Sigmoid colon (tissue), 6 donors: ENCODE measurements at regions not wholly inside any gene's neighbourhood (a gene's known extent, or its start where the extent isn't known, plus 50 kb on each side); places are given as distances from the start of the nearest gene placed in this dataset.

Experiments
- DNase-seq: peaks from one replicate; pipeline ENCODE4 v3.0.0-alpha.2; 2019
- H3K27ac ChIP-seq, 4 donors: fragments of 200-600 bp; sonication (generic); one replicate each; pipeline ENCODE4 v1.5.1; 2016 to 2019; ENCODE audit warnings: mild to moderate bottlenecking in 1 of 4
- H3K27me3 ChIP-seq, 3 donors: fragments of 200-600 bp; sonication (generic); one replicate each; pipeline ENCODE4 v1.5.1; 2019; ENCODE audit warnings: mild to moderate bottlenecking in 1 of 3
- H3K36me3 ChIP-seq, 4 donors: fragments of 200-600 bp; sonication (generic); one replicate each; pipeline ENCODE4 v1.5.1; 2016 to 2019
- H3K4me1 ChIP-seq, 4 donors: fragments of 200-600 bp; sonication (generic); one replicate each; pipeline ENCODE4 v1.5.1; 2017 to 2019
- H3K4me3 ChIP-seq, 4 donors: fragments of 200-600 bp; sonication (generic); one replicate each; pipeline ENCODE4 v1.5.1; 2017 to 2019; ENCODE audit warnings: mild to moderate bottlenecking in 2 of 4, moderate library complexity in 1 of 4
- H3K9me3 ChIP-seq, 4 donors: fragments of 200-600 bp in 3 of 4; sonication (generic) in 3 of 4; one replicate each; pipeline versions ENCODE4 v1.5.1 to v1.6.1; 2013 to 2019
- EP300 ChIP-seq, 4 donors: sonication (generic); formaldehyde crosslinking; IDR thresholded peaks; one replicate each; pipeline ENCODE4 v1.6.1; 2017; ENCODE audit warnings: antibody characterized with exemption in 4 of 4
- POLR2A ChIP-seq, 2 donors: fragments of 450-650 bp; IDR thresholded peaks; one replicate each; pipeline ENCODE4 v1.6.1; 2016; ENCODE audit warnings: antibody characterized with exemption in 2 of 2, mild to moderate bottlenecking in 2 of 2, moderate library complexity in 2 of 2
- POLR2AphosphoS5 ChIP-seq, 4 donors: sonication (generic); formaldehyde crosslinking; IDR thresholded peaks; one replicate each; pipeline ENCODE4 v1.6.1; 2017; ENCODE audit warnings: antibody characterized with exemption in 4 of 4
- WGBS, 2 donors: extraction: QIAGEN DNeasy Blood & Tissue Kit; methylation state at CpG; one replicate each; pipeline ENCODE4 v1.1.7; 2013; 5-methylcytosine and 5-hydroxymethylcytosine counted together
- intact Hi-C: fragments of 100-400 bp; cut with DNase I; formaldehyde crosslinking; loops from one replicate; pipeline ENCODE4 v1.15.1; 2023
- TF ChIP-seq, protein P1 (sequence below), 4 experiments: fragments of 450-650 bp in 3 of 4; fragments of 200-600 bp in 1 of 4; IDR thresholded peaks; one replicate each; pipeline ENCODE4 v1.5.1; 2016 to 2019; ENCODE audit warnings: antibody characterized with exemption in 4 of 4, mild to moderate bottlenecking in 3 of 4, moderate library complexity in 2 of 4
- donor health status: healthy with polysubstance abuse.
- donor health status: healthy.

- WGBS, 2 donors = 81 to 85% methylated on average over 3 of the region's 3 CpGs
Measured at GRCh38 chr1:232404981-232405731, 224.8 kb downstream of the SIPA1L2 start.

DNA sequence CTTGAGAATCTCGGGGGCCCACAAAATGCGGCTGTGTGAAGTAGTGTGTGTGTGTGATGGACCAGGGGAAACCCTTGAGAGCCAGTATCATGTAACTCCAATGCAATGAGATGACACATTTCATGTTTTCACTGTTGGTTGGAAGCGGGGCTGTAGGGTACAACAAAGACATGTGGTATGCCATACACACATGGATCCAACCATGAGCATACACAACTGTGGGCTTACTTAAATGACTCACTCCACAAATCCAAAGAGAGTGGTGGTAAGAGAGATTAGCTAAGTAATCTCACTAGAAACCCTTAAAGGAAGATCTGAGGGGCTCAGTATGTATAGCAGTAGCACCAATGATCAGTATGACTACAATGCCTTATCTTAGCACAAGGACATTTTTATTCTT lies 225.7 kb downstream of the SIPA1L2 start:
- H3K9me3 ChIP-seq = no peaks in the 10 kb centered on the region
- intact Hi-C loops = no loop called here
- H3K4me1 ChIP-seq = peaks cover 0 to 3% (median 0%) of the 10 kb centered on the region in 4 donors
- no peak for TF ChIP-seq POLR2A (IDR thresholded peaks at IDR 0.05)
- no peak for DNase-seq
- H3K27ac ChIP-seq = no peak overlapping the region
- no peaks in the 10 kb centered on the region for H3K27me3 ChIP-seq
- H3K4me3 ChIP-seq = no peak overlapping the region
- WGBS, 2 donors = 95 to 98% methylated on average over 3 of the region's 3 CpGs
- peaks cover 0 to 46% (median 12%) of the 10 kb centered on the region in 4 donors for H3K36me3 ChIP-seq

More at GRCh38 chr1:232404981-232405731, 224.8 kb downstream of the SIPA1L2 start:
- no peaks in the 10 kb centered on the region for H3K27me3 ChIP-seq
- H3K4me1 ChIP-seq = peaks cover 0 to 3% (median 0%) of the 10 kb centered on the region in 4 donors
- TF ChIP-seq EP300 (IDR thresholded peaks at IDR 0.05) (no peak), POLR2AphosphoS5 (IDR thresholded peaks at IDR 0.05) (no peak), POLR2A (IDR thresholded peaks at IDR 0.05) (no peak)
- TF ChIP-seq, protein P1, sequence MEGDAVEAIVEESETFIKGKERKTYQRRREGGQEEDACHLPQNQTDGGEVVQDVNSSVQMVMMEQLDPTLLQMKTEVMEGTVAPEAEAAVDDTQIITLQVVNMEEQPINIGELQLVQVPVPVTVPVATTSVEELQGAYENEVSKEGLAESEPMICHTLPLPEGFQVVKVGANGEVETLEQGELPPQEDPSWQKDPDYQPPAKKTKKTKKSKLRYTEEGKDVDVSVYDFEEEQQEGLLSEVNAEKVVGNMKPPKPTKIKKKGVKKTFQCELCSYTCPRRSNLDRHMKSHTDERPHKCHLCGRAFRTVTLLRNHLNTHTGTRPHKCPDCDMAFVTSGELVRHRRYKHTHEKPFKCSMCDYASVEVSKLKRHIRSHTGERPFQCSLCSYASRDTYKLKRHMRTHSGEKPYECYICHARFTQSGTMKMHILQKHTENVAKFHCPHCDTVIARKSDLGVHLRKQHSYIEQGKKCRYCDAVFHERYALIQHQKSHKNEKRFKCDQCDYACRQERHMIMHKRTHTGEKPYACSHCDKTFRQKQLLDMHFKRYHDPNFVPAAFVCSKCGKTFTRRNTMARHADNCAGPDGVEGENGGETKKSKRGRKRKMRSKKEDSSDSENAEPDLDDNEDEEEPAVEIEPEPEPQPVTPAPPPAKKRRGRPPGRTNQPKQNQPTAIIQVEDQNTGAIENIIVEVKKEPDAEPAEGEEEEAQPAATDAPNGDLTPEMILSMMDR (IDR thresholded peaks at IDR 0.05) = no peak
- no peak overlapping the region for H3K27ac ChIP-seq
- peaks cover 0 to 8% (median 0%) of the 10 kb centered on the region in 4 donors for H3K9me3 ChIP-seq
- peaks cover 0 to 43% (median 14%) of the 10 kb centered on the region in 4 donors for H3K36me3 ChIP-seq
- no peak for DNase-seq
- H3K4me3 ChIP-seq = no peak overlapping the region
- intact Hi-C loops = no loop called here

DNA sequence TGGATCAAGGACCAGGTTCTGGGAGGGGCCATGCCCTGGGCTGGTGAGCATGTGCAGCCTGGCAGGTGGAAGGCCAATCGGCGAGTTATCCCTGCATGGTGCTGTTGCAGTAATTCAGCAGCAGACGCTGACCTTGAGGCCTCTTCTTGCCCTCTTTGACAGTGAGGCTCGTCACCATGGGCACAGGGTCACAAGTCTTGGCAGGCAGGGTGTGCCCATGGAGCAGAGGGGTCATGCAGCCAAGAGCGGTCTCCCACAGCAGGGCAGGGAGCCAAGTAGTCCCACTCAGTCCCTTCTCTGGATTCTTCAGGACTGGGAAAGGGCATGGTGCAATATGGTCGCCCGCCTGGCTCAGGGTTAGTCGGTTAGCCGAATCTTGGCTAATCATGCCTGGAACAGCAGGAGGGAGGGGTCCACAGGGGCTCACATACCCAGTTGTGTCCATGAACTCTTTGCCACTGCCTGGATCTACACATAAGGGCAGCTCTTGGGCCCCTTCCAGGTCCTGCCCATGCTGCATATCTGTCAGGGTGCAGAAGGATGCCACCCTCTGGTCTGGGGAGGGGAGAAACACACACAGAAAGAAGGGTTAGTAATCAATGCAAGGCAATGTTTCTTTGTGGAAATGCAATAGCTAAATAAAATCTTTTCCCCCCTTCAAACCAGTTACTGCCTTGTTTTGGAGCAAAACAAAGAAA lies 226.8 kb downstream of the SIPA1L2 start:
- 96 to 97% methylated on average over 9 of the region's 9 CpGs for WGBS, 2 donors

DNA sequence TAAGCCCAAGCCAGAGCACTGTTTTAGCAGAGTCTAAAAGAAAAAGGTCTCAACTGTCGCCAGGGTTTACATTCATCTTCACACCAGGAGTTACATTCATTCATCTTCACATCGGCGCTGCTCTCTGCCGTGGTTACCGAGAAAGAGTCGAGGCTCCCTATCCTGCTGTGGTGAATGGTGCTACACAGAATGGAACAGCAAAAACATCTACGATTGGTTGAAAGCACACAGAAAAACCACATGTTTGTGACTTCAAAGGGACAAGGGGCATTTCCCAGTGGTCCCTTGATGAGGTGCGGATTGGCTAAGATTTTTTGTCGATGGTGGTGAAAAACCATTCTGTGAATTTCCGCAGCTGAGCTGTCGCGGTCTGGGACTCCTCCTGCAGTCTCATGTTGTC lies 231.1 kb downstream of the SIPA1L2 start:
- no peak for DNase-seq
- H3K9me3 ChIP-seq = no peaks in the 10 kb centered on the region
- H3K4me1 ChIP-seq = no peaks in the 10 kb centered on the region
- H3K27ac ChIP-seq = no peak overlapping the region
- intact Hi-C loops = no loop called here
- no peak overlapping the region for H3K4me3 ChIP-seq
- H3K27me3 ChIP-seq = no peaks in the 10 kb centered on the region
- H3K36me3 ChIP-seq = peaks cover 0 to 72% (median 16%) of the 10 kb centered on the region in 4 donors
- 95 to 98% methylated on average over 12 of the region's 12 CpGs for WGBS, 2 donors
- TF ChIP-seq POLR2A (IDR thresholded peaks at IDR 0.05) (no peak), EP300 (IDR thresholded peaks at IDR 0.05) (no peak), POLR2AphosphoS5 (IDR thresholded peaks at IDR 0.05) (no peak)
- TF ChIP-seq, protein P1 (IDR thresholded peaks at IDR 0.05) = no peak

More for the DNA sequence above, 226.8 kb downstream of the SIPA1L2 start:
- peaks cover 0 to 3% (median 0%) of the 10 kb centered on the region in 4 donors for H3K4me1 ChIP-seq
- intact Hi-C loops = no loop called here
- H3K36me3 ChIP-seq = peaks cover 0 to 56% (median 16%) of the 10 kb centered on the region in 4 donors
- no peak overlapping the region for H3K4me3 ChIP-seq
- no peak overlapping the region for H3K27ac ChIP-seq
- peak; percentile 62 for DNase-seq
- no peaks in the 10 kb centered on the region for H3K9me3 ChIP-seq
- TF ChIP-seq EP300 (IDR thresholded peaks at IDR 0.05) = no peak
- TF ChIP-seq, protein P1 (IDR thresholded peaks at IDR 0.05) = no peak
- TF ChIP-seq POLR2AphosphoS5 (IDR thresholded peaks at IDR 0.05) = no peak
- TF ChIP-seq POLR2A (IDR thresholded peaks at IDR 0.05) = no peak
- no peaks in the 10 kb centered on the region for H3K27me3 ChIP-seq

GRCh38 chr1:232393444-232394146 lies 236.3 kb downstream of the SIPA1L2 start:
- intact Hi-C loops = no loop called here
- no peak overlapping the region for H3K4me3 ChIP-seq

More at GRCh38 chr1:232393444-232394146, 236.3 kb downstream of the SIPA1L2 start:
- no peaks in the 10 kb centered on the region for H3K9me3 ChIP-seq
- H3K36me3 ChIP-seq = peaks cover 0 to 20% (median under 1%) of the 10 kb centered on the region in 4 donors
- TF ChIP-seq POLR2A (IDR thresholded peaks at IDR 0.05) = no peak
- TF ChIP-seq, protein P1 (IDR thresholded peaks at IDR 0.05) = no peak
- H3K27me3 ChIP-seq = no peaks in the 10 kb centered on the region
- WGBS, 2 donors = 71 to 74% methylated on average over 5 of the region's 5 CpGs
- H3K4me1 ChIP-seq = peaks cover 0 to 6% (median 0%) of the 10 kb centered on the region in 4 donors
- H3K27ac ChIP-seq = no peak overlapping the region
- DNase-seq = no peak
